Dermis blood vessel endothelial cell (primary cell): ENCODE measurements at regions not wholly inside any gene's neighbourhood (a gene's known extent, or its start where the extent isn't known, plus 50 kb on each side); places are given as distances from the start of the nearest gene placed in this dataset.

ENCODE experiments used
- DNase-seq: peaks from one replicate; pipeline ENCODE4 v3.0.0; 2010

DNA sequence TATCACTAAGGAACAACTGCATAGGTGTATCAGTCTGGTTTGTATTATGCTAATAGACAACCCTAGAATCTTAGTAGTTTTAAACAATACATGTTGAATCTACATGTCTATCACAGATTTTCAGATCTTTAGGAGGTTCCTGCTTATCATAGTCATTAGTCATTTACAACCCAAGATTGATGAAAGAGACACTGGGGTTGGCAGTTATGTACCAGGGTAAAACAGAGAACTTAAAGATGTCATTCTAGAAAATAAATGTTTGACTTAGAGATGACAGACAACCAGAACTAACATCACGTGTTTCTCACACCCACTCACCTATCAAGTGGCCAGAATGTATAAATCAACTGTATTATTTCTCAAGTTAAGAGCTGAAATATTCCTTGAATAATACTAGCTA lies 181.9 kb downstream of the PABPC4L start:
- DNase-seq = no peak

DNA sequence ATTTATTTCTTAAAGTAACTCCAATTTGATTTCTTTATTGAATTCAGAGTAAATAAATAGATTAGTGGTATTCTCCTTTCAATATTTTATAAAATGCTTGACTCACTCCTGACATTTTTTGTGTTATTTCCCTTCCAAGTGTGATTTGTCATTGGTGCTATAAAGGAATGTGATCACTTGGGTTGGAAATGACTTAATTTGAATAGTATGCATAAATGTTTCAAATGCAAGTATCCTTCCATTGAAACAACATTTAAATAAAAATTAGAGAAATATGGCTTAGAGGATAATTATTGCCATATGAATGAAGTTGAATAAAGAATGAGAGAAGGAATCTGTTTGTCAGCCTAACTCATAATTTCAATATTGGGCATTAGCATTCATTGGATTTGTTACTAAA lies 182.7 kb downstream of the PABPC4L start:
- DNase-seq = no peak

DNA sequence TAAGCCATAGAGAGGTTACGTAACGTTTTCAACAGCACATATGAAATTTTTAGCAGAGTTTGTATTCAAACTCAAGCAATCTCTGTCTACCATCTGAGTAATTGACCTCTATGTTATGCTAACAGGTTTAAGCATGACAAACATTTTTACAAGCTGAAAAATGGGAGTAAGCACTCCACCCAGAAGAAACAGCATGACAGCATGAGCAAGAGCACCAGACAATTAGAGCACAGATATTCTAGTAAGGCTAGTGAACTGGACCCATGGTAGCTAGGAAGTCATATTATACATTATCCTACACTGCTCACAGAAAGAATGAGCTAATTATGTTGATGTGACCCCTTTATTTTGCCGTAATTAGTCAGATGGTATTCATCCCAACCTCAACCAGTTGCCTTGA lies 200.5 kb downstream of the PABPC4L start:
- no peak for DNase-seq

DNA sequence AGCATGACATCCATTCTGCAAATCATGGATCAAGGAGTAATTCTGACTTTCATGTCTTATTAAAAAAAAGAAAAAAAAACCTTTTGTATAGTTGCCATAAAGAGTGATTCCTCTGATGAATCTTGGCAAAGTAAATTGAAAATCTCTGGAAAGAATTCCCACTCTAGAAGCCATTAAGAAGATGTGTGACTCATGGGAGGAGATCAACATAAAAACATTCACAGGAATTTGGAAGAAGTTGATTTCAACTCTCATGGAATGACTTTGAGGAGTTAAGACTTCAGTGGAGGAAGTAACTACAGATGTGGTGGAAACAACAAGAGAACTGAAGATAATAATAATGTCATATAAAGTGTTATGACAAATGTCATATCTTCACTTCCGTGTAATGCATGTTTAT lies 204.2 kb downstream of the PABPC4L start:
- no peak for DNase-seq

DNA sequence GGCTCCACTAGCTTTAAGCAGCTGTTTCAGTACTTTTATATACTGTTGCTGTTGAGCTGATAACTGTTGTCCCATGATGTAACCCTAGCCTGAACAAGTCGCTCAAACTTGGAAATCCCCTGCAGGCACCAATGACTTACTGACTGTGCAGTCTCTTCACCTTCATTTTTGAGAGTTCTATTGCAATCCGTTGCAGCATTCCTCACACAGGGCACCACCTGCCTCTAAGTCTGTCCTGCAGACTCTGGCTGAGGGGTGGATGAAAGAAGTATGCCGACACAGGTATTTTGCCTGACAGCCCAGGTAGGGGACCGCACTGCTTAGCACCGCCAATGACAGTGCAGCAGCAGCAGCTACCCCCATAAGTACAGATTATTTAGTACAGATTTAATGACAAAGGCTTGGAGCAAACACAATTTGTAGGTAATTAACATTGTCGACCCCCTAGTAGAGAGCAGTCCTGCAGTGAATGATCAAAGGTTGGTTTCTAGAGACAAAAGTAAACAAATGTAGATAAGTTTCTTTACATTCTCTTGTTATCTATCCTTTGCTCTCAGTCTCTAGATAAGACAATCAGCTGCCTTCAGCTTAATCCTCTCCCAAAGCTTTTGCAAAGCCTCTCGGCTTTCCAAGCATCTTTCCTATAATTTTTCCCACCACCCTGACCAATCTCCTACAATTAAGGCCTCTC lies 205.0 kb downstream of the PABPC4L start:
- no peak for DNase-seq

DNA sequence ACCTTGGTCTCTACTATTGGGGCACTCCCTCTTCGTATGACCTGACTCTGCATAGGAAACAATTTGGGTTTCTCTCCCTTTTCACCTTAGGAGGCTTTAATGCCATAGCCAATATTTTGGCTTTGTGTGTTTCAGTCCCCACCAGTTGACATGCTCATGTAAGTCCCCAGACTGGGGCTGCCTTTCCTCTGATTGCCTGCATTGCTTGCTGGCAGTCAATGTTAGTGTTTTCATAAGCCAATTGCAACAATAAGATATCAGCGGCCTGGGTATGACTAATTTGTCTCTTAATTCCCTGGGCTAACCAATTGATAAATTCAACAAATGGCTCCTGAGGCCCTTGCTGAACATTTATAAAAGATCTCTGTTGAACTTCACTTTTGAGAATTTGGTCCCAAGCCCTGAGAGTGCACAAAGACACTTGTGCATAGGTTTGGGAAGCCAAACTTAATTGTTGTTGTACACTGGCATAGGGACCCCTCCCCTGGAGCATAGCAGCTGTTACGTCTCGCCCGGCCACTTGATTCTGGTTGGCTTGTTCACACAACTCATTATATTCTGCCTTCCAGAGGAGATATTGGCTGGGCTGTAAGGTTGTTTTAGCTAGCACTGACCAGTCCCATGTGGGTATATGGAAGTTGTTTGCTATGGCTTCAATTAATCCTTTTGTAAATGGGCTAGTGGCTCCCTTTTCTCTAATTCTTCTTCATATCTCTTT lies 206.2 kb downstream of the PABPC4L start:
- DNase-seq = no peak

DNA sequence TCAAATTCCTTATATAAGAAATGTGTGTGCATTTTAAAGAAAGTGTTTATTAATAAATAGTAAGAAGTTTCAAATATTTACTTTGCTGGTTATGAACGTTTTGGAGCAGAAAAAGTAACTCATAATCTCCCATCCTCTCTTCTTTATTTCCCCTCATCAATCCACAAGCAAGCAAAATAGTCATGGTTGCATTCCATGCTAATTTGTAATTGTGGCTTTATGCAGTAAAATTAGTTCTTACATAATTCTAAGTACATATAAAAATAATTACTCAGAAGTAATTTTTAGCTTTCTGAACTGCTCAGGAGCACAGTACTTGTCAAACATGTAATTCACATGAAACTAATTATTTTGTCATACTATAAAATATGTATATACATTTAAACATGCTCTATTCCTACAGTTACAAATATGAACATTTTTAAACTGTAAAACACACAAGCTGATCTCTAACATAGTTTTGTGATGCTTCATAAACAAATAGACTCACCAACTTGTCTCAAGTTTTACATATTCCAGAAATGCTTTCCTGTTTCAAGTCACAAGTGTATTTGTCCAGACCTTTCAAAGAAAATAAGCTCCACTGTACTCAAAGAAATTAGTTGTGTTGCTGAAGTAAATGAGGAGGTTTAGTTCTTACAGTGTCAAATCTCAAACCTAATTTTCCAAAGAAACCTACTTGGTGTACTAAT lies 218.9 kb downstream of the PABPC4L start:
- DNase-seq = no peak

DNA sequence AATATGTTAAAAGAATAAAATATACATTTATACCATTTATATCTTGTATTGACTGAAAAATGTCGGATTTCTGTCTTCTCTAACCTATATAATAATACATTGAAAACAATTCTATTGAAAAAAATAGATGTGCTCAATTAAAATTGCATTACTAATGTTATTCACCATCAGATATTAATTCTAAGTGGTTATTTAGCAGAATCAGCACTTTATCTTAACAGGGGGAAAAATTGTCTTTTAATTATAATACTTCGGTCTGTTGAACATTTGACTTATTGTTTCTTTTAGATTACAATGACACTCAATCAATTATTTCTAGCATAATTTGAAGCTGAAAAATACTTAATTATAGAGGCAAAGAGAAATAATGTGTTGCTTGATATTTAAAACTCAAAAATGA lies 220.3 kb downstream of the PABPC4L start:
- DNase-seq = no peak

DNA sequence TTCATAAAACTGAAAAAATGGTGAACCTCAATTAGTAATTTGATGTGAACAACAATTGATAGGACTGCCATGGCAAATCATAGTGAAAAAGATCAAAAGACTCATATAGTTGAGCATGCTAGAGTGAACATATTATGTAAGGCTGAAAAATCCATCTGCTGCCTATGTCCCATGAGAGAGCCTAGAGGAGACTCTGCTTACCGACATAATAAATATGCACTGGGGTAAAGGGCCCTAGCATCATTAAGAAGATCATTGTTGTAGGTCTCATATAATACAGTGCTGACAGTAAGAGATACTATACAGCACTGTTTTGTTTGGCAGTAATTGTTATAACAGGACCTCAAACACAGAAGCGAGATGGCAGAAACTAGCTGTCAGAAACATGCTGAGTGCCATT lies 229.0 kb downstream of the PABPC4L start:
- no peak for DNase-seq

DNA sequence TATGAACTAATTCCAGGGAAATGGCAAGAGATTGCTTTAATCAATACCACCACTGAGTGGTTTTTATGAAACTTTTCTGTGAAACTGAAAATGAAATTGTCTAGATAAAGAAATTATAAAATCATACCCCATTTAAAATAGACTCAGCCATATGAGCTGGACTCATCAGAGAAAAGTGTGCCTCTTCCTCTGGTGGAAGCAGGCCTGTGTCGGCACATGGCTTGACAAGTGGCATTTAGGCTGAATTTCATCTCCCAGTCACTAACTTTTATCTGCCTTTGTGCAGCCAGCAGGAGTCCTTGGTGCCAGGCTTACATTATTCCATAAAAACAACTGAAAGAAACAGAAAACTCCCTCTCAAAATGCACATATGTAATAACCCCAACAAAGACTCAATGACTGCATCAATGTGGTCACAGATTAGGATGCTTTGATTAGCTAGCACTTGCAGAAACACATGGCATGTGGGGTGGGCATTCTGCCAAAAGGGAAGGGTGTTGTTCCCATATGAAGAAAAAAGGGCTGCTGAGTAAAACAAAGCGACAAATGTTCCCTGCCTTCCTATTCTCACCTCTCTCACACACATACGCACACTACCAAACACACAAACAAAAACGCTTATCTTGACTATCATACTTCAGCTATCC lies 232.3 kb downstream of the PABPC4L start:
- no peak for DNase-seq

DNA sequence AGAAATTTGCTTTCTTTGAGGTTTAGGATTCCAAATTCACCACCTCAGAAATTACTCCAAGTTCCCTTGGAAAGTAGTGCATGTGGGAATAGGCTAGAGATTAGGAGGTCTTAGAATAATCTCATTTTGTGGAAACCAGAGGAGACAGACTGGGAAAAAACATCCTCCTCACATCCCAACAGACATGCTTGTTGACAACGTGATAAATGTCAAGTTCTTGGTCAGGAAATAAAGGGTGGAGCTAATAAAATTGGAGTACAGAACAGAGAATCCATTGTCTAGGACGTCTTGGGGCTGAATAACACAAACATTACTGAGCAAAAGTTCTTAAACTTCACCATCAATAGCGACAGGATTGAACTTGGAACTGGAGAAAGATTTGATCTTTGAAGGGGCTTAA lies 233.4 kb downstream of the PABPC4L start:
- no peak for DNase-seq

DNA sequence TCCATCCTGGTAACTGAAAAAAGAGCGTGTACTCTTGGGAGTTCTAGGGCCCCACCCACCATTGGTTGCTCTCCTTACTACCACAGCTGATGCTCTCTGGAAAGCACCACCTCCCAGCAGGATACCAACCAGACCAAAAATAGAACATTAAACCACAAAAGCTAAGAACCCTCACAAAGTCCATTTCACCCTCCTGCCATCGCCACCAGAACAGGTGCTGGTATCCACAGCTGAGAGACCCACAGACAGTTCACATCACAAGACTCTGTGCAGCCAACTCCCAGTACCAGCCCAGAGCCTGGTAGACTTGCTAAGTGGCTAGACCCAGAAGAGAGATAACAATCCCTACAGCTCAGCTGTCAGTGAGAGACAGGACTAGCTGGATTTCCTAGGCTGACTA lies 240.6 kb downstream of the PABPC4L start:
- no peak for DNase-seq

DNA sequence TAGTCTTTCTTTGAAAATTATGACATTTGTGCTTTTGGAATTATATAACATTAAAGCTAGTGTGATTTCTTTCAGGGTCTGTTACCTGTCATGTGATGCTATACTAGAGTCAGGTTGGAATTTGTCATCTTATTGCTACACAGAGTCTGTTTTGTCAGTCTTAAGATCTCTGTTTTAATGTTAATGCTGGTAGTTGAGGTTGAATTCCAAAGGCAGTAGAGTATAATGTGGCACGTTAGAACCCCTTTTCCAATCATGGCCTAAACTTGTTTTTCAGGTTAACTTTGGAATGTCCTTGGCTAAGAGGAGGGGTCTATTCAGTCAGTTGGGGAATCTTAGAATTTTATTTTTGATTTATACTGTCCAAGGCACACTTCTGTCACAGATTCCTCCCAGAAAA lies 258.5 kb downstream of the PABPC4L start:
- no peak for DNase-seq

DNA sequence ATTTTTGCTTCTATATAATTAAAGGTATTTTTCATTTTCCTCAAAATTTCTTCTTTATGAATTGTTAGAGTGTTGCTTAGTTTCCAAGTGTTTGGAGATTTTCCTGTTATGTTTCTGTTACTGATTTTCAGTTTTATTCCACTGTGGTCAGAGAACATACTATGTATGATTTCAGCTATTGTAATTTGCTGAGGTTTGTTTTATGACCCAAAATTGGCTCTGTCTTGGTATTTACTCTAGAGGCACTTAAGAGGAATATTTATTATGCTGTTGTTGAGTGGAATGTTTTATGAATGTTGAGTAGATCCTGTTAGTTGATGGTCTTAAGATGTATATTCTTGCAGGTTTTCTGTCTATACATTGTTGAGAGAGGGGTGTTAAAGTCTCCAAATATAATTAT lies 263.5 kb downstream of the PABPC4L start:
- no peak for DNase-seq

DNA sequence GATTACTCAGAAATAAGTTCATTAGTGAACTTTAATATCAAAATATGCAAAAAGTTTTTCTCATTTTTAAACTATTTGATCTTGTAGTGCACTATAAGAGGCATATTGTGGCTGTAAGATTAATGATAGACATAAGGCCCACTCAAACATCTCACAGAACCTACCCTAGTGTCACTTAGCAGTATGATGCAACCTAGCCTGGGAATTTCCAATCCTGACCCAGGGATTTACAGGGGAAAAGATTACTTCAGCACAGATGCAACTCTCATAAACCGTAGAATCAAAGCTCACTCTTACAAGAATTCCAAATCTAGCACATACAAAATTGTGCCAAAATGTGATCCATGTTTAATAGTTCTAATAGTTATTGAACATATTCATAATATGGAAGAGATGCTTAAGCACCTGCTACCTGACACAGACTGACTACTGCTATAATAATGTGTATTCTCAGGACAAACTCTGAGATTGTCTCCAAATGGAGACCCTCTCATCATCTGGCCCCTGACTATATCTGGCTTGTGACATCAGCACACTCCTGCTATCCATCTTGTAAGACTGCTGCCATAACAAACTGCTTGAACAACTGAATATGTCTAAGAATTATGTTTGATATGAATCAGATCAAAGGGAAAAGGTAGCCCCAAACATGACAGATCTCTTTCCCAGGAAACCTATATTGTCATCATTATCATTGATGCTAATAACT lies 271.9 kb downstream of the PABPC4L start:
- no peak for DNase-seq

DNA sequence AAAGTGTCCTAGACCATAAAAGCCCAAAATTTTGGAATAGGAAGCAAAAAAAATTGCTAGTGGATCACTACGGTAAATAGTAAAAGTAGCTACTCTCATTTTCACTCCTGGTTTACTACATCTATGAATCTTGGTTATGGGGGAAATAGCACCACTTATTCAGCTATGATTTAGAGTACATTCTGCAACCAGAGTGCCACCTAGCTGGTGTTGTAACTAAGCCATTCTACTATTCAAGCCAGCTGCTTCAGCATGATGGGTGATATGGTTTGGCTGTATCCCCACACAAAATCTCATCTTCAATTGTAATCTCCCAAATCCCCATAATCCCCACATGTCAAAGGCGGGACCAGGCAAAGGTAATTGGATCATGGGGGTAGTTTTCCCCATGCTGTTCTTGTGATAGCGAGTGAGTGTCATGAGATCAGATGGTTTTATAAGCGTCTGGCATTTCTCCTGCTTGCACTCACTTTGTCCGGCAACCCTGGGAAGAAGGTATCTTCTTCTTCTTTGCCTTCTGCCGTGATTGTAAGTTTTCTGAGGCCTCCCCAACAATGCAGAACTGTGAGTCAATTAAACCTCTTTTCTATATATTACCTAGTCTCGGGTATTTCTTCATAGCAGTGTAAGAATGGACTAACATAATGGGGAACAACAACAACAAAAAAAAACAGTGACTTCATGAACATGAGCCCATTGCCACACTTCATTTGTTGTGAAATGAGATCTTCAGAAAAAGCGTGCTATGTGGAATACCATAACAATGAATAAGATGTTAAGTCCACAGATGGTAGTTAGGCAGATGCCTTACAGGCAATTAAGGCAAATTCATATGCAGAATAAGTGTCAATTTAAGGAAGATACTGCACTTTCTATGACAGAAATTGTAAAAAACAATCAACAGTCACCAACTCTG lies 280.1 kb downstream of the PABPC4L start:
- no peak for DNase-seq

DNA sequence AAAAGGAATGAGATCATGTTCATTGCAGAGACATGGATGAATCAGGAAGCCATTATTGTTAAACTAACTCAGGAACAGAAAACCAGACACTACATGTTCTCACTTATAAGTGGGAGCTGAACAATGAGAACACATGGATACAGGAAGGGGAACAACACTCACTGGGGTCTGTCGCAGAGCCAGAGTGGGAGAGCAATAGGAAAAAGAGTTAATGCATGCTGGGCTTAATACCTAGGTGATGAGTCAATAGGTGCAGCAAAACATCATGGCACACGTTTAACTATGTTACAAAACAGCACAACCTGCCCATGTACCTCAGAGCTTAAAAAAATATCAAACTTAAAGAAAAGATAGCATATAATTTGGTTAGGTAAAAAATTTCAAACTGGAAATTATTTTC lies 281.4 kb downstream of the PABPC4L start:
- no peak for DNase-seq

DNA sequence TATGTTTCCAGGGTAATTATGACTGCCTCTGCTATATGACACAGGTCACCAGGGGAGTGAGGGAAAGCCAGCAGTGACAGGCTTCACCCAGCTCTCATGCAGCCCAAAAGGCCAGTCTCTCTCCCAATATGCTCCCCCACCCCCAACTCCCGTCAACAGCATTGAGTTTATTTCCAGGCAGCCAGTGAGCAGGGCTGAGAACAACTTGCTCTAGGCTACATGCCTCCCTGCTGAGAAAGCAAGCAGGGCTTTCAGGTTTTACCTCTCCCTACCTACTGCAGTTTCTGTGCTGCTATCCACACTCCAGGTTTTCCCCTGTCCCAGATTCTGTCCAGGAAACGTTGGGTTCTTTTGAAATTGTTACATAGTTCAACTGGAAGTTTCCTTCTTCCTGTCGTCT lies 291.4 kb downstream of the PABPC4L start:
- no peak for DNase-seq

DNA sequence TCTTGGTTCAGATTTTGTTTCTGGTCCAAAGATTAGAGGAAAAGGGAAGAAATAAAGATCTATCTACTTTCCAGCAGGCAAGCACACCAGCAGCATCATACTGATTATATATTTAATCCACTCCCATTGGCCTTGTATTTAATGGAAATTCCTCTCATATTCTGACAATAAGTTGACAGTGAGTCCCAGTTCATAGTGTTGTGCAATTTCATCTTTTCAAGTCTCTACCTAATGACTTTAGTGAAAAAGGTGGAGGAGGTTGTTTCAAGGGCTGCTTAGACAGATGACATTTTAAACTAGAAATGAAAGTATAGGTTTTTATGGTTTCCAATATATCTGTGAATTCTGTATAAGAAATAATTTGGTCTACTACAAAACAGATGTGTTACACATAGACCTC lies 298.6 kb downstream of the PABPC4L start:
- no peak for DNase-seq

DNA sequence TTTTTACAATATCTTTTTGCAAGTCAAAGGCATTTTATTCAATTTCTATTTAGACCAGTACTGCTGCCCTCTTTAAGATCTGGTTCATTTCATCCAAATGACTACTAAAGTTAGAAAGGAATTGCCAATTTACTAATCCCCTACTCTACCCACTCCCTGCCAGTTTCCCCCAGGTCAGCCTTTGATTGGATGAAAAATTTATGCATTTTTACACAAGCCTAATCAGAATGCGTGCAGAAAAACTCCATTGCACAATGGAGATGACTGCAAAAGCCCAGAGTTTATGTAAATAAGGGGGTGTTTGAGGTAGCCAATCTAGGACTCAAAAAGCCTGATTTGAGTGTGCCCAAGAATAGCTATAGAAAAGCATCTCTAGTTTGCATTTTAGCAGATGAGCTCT lies 310.6 kb downstream of the PABPC4L start:
- DNase-seq = no peak

DNA sequence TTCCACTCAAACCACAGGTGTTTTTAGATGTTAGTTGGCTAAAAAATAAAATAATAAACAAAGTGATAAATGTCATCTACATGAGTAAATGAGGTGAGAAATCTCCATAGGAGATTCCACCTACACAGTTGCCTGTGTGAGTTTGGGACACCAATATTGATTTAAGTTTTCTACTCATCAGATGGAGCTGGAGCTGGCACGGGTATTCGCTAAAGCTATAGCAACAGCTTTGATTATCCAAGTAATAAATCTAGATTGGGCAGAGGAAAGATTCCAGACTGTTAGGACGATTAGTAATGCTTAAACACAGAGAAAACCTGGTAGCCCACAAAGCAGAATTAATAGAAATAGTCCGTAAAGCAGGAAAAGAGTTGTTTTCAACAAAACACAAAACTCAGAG lies 313.9 kb downstream of the PABPC4L start:
- DNase-seq = no peak

DNA sequence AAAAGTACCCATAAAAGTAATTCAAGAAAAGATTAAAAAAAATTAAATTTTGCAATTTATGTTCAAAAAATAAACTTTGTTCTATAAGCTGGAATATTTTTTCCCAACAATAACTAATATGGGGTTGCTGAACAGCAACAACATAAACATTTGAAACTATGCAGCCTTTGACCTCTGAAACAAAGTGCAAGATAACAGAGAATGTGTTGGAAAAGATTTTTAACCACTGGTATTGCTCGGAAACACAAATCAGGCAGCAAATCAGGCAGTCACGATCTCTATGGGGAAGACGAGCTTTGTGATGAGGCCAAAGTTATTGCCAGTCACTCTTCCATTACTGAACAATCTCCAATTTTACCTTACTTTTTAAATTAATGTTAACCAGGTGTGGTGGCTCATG lies 332.1 kb downstream of the PABPC4L start:
- DNase-seq = no peak
